DND-41 (cell line): ENCODE measurements at regions not wholly inside any gene's neighbourhood (a gene's known extent, or its start where the extent isn't known, plus 50 kb on each side); places are given as distances from the start of the nearest gene placed in this dataset.

ENCODE experiments used
- ATAC-seq: fragments of 200-7000 bp; cut with Tn5 transposase; 3 replicates; pipeline ENCODE4 v1.9.1; 2021; ENCODE audit warnings: low read depth; ENCODE audit not compliant: insufficient read depth
- DNase-seq: peaks from one replicate; pipeline ENCODE4 v3.0.0-alpha.2; 2020
- H2AFZ ChIP-seq: 2 replicates; pipeline ENCODE4 v1.6.0; 2012; ENCODE audit warnings: low read depth, low read length
- H3K27ac ChIP-seq: 2 replicates; pipeline ENCODE4 v1.5.1; 2012; ENCODE audit warnings: low read length, inconsistent platforms
- H3K27me3 ChIP-seq: fragments of 200-600 bp; sonication (generic); 2 replicates; pipeline ENCODE4 v1.6.0; 2012; ENCODE audit warnings: low read length, mild to moderate bottlenecking, inconsistent platforms; ENCODE audit not compliant: insufficient read depth, poor library complexity
- H3K36me3 ChIP-seq: 2 replicates; pipeline ENCODE4 v1.5.1; 2012; ENCODE audit warnings: low read length, inconsistent platforms; ENCODE audit not compliant: insufficient read depth
- H3K4me1 ChIP-seq: 2 replicates; pipeline ENCODE4 v1.5.1; 2012; ENCODE audit warnings: mild to moderate bottlenecking, low read length; ENCODE audit not compliant: insufficient read depth
- H3K4me2 ChIP-seq: 2 replicates; pipeline ENCODE4 v1.6.0; 2012; ENCODE audit warnings: mild to moderate bottlenecking, moderate library complexity, low read length, inconsistent platforms; ENCODE audit not compliant: insufficient read depth
- H3K4me3 ChIP-seq, 2 experiments: fragments of 200-600 bp in 1 of 2; shearing (Covaris generic) in 1 of 2; 2 replicates each; pipeline ENCODE4 v1.5.1; 2012 to 2016; ENCODE audit warnings: inconsistent platforms in 2 of 2, low read length in 2 of 2, mild to moderate bottlenecking in 2 of 2, low read depth in 1 of 2, moderate library complexity in 1 of 2
- H3K79me2 ChIP-seq: 2 replicates; pipeline ENCODE4 v1.6.0; 2012; ENCODE audit warnings: low read length, inconsistent platforms; ENCODE audit not compliant: insufficient read depth
- H3K9ac ChIP-seq: 2 replicates; pipeline ENCODE4 v1.6.0; 2012; ENCODE audit warnings: low read depth, mild to moderate bottlenecking, inconsistent platforms, low read length, moderate library complexity
- H3K9me3 ChIP-seq: 2 replicates; pipeline ENCODE4 v1.5.1; 2012; ENCODE audit warnings: low read length, moderate library complexity, mild to moderate bottlenecking, inconsistent platforms; ENCODE audit not compliant: insufficient read depth, severe bottlenecking
- H4K20me1 ChIP-seq: 2 replicates; pipeline ENCODE4 v1.6.0; 2012; ENCODE audit warnings: low read length; ENCODE audit not compliant: insufficient read depth
- EZH2 ChIP-seq: IDR thresholded peaks from 3 replicates; pipeline ENCODE4 v1.6.1; 2012; ENCODE audit warnings: borderline replicate concordance, low read depth, mild to moderate bottlenecking, moderate library complexity, low read length, inconsistent platforms; ENCODE audit not compliant: severe bottlenecking
- TF ChIP-seq, protein P1 (sequence below): IDR thresholded peaks from 2 replicates; pipeline ENCODE4 v1.5.1; 2012; ENCODE audit warnings: borderline replicate concordance, low read length, moderate library complexity, mild to moderate bottlenecking; ENCODE audit not compliant: poor library complexity, severe bottlenecking; ENCODE audit errors: extremely low read depth

DNA sequence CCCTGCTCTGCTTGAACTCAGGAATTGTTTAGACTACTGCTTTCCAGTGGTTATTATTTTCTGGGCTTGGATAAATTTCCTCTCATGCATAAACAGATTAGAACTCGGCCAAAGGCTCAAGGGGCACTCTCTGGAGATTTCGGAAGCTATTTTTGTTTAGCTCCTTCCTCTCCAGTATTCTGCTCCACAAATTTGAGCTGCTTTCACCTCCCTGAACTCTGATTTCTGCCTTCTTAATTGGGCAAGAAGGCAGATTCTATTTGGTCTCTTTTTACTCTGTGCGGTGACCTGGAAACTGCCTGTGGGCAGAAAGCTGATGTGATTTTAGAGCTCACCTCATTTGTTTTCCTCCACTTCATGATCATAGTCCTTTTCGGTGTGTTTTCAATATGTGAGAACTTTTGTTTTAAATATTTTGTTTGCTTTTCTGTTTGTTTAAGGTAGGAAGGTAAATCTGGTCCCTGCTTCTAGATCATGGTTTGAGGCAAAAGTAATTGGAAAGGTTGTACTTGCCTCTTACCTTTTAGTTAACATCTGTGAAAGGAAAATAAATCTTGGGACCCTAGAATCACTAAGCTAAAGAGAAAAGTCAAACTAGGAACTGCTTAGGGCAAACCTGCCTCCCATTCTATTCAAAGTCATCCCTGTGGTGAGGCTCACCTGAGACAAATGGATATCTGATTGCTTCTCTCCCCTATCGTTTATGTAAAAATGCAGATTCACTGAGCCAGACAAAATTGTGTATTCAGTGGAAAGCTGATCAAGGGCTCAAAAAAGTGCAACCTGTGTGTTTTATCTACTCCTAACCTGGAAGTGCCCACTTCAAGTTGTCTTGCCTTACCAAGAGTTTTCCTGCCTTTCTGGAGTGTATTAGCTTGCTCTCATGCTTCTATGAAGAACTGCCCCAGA is 714.7 kb upstream of the PCDH20 start:
- Histone ChIP-seq H3K4me2 (no peak overlapping the region), H3K79me2 (no peaks in the 10 kb centered on the region), H3K27ac (no peak overlapping the region), H3K9me3 (no peaks in the 10 kb centered on the region), H3K27me3 (no peaks in the 10 kb centered on the region), H4K20me1 (no peaks in the 10 kb centered on the region), H2AFZ (no peak overlapping the region), H3K9ac (no peak overlapping the region), H3K4me1 (no peaks in the 10 kb centered on the region), H3K4me3 (no peak overlapping the region), H3K36me3 (no peaks in the 10 kb centered on the region)
- DNase-seq, result no peak
- ATAC-seq, result no peak
- TF ChIP-seq, protein P1, sequence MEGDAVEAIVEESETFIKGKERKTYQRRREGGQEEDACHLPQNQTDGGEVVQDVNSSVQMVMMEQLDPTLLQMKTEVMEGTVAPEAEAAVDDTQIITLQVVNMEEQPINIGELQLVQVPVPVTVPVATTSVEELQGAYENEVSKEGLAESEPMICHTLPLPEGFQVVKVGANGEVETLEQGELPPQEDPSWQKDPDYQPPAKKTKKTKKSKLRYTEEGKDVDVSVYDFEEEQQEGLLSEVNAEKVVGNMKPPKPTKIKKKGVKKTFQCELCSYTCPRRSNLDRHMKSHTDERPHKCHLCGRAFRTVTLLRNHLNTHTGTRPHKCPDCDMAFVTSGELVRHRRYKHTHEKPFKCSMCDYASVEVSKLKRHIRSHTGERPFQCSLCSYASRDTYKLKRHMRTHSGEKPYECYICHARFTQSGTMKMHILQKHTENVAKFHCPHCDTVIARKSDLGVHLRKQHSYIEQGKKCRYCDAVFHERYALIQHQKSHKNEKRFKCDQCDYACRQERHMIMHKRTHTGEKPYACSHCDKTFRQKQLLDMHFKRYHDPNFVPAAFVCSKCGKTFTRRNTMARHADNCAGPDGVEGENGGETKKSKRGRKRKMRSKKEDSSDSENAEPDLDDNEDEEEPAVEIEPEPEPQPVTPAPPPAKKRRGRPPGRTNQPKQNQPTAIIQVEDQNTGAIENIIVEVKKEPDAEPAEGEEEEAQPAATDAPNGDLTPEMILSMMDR, result no peak
- no peak for TF ChIP-seq EZH2

DNA sequence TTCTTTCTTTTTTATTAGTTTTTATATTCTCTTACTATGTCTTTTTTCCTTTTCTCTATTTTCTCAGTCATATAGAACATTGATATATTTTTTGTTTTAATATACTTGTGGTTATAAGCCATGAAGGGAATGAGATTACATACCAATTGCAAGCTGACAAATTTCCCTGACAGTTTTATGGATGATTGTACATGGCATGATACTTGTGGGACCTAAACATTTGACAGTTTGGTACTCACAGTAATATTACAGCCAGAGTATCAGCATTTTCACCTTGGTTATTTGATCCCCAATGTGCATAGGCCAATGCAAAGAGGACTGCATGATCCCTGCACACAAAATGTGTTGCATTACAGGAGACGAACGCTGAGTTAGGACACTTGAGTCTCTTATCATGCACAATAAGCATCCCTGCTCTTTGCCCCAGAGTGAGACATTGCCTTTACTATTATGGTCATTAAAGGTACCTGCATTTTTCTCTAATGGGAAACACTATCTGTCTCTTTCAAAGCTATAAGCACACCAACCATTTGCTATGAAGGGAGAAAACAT is 713.4 kb upstream of the PCDH20 start:
- H3K36me3 ChIP-seq, result no peaks in the 10 kb centered on the region
- H3K4me2 ChIP-seq, result no peak overlapping the region
- no peaks in the 10 kb centered on the region for H3K79me2 ChIP-seq
- no peak overlapping the region for H3K4me3 ChIP-seq
- H3K27me3 ChIP-seq, result no peaks in the 10 kb centered on the region
- no peak overlapping the region for H2AFZ ChIP-seq
- no peak for ATAC-seq
- no peak for DNase-seq
- H3K27ac ChIP-seq, result no peak overlapping the region
- H3K4me1 ChIP-seq, result no peaks in the 10 kb centered on the region
- TF ChIP-seq EZH2, result no peak
- TF ChIP-seq, protein P1, result no peak
- no peaks in the 10 kb centered on the region for H4K20me1 ChIP-seq
- no peaks in the 10 kb centered on the region for H3K9me3 ChIP-seq
- H3K9ac ChIP-seq, result no peak overlapping the region

DNA sequence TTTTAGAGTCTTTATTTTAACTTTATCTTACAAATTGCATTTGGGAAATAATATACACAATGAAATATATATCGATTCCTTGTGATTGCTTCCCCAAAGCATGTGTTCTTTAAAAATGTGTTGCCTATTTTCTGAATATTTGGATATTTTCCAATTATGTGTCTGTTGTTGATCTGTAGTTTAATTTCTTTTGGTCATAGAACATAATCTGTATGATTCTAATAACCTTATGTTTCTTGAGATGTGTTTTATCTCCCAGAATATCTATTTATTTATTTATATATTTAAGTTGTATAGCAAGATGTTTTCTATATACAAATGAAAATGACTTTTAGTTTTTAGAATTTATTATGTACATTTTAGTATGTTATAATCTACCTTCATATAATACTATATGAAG is 710.8 kb upstream of the PCDH20 start:
- H3K27ac ChIP-seq, result no peak overlapping the region
- no peaks in the 10 kb centered on the region for H3K36me3 ChIP-seq
- H3K4me3 ChIP-seq, result no peak overlapping the region
- no peak for TF ChIP-seq EZH2
- TF ChIP-seq, protein P1, result no peak
- H2AFZ ChIP-seq, result no peak overlapping the region
- H3K9me3 ChIP-seq, result no peaks in the 10 kb centered on the region
- H3K4me2 ChIP-seq, result no peak overlapping the region
- no peaks in the 10 kb centered on the region for H4K20me1 ChIP-seq
- no peaks in the 10 kb centered on the region for H3K27me3 ChIP-seq
- H3K4me1 ChIP-seq, result no peaks in the 10 kb centered on the region
- DNase-seq (no peak), ATAC-seq (no peak)
- H3K79me2 ChIP-seq, result no peaks in the 10 kb centered on the region
- no peak overlapping the region for H3K9ac ChIP-seq
